Liver (tissue), 8 donors: ENCODE measurements at regions not wholly inside any gene's neighbourhood (a gene's known extent, or its start where the extent isn't known, plus 50 kb on each side); places are given as distances from the start of the nearest gene placed in this dataset.

ENCODE experiments used
- DNase-seq: peaks from one replicate; pipeline ENCODE4 v3.0.0-alpha.2; 2017; ENCODE audit warnings: low spot score
- H3K27ac ChIP-seq, 2 donors: one replicate each; pipeline ENCODE4 v1.7.0; 2013; ENCODE audit warnings: inconsistent platforms in 2 of 2, low read length in 2 of 2, control low read depth in 1 of 2, low read depth in 1 of 2, mild to moderate bottlenecking in 1 of 2
- H3K27me3 ChIP-seq, 4 donors: one replicate each; pipeline versions ENCODE4 v1.6.1 to v1.7.0; 2013; ENCODE audit warnings: low read length in 3 of 4, inconsistent platforms in 1 of 4, mild to moderate bottlenecking in 1 of 4, moderate library complexity in 1 of 4; ENCODE audit not compliant: control insufficient read depth in 4 of 4, insufficient read depth in 4 of 4
- H3K36me3 ChIP-seq, 4 donors: one replicate each; pipeline versions ENCODE4 v1.6.1 to v1.7.0; 2013; ENCODE audit warnings: low read length in 3 of 4, mild to moderate bottlenecking in 3 of 4, low read depth in 1 of 4, moderate library complexity in 1 of 4; ENCODE audit not compliant: control insufficient read depth in 4 of 4, insufficient read depth in 3 of 4
- H3K4me1 ChIP-seq, 4 donors: one replicate each; pipeline versions ENCODE4 v1.6.1 to v1.7.0; 2013; ENCODE audit warnings: low read length in 3 of 4, mild to moderate bottlenecking in 3 of 4, moderate library complexity in 1 of 4; ENCODE audit not compliant: control insufficient read depth in 4 of 4, insufficient read depth in 4 of 4
- H3K4me3 ChIP-seq, 3 donors: one replicate each; pipeline versions ENCODE4 v1.6.1 to v1.7.0; 2013; ENCODE audit warnings: low read length in 3 of 3, control low read depth in 1 of 3, low read depth in 1 of 3, mild to moderate bottlenecking in 1 of 3
- H3K9ac ChIP-seq, 2 donors: one replicate each; pipeline ENCODE4 v1.7.0; 2013; ENCODE audit warnings: low read length in 2 of 2, mild to moderate bottlenecking in 2 of 2, moderate library complexity in 2 of 2, control low read depth in 1 of 2, low read depth in 1 of 2
- H3K9me3 ChIP-seq, 4 donors: one replicate each; pipeline versions ENCODE4 v1.6.1 to v1.7.0; 2013; ENCODE audit warnings: low read length in 3 of 4; ENCODE audit not compliant: control insufficient read depth in 4 of 4
- ATF3 ChIP-seq: IDR thresholded peaks from 2 replicates; pipeline ENCODE4 v1.6.1; 2016; ENCODE audit warnings: antibody characterized with exemption
- CTCF ChIP-seq: fragments of 150-350 bp; IDR thresholded peaks from 2 replicates; pipeline ENCODE4 v1.5.1; 2017; ENCODE audit warnings: improper control_type of control experiment, low read depth, low read length; ENCODE audit not compliant: missing input control
- EGR1 ChIP-seq, 2 donors: IDR thresholded peaks; 2 replicates each; pipeline ENCODE4 v1.6.1; 2016 to 2018; ENCODE audit warnings: antibody characterized with exemption in 2 of 2, low read depth in 2 of 2
- GABPA ChIP-seq, 2 donors: IDR thresholded peaks in 1 of 2; conservative IDR thresholded peaks in 1 of 2; 2 replicates each; pipeline ENCODE4 v1.6.1; 2016; ENCODE audit warnings: antibody characterized with exemption in 2 of 2, mild to moderate bottlenecking in 1 of 2, moderate library complexity in 1 of 2
- HNF4A ChIP-seq, 2 donors: conservative IDR thresholded peaks; 2 replicates each; pipeline ENCODE4 v1.6.1; 2016; ENCODE audit warnings: antibody characterized with exemption in 2 of 2, mild to moderate bottlenecking in 2 of 2
- HNF4G ChIP-seq: IDR thresholded peaks from 2 replicates; pipeline ENCODE4 v1.6.1; 2016; ENCODE audit warnings: antibody characterized with exemption
- JUND ChIP-seq, 2 donors: IDR thresholded peaks; 2 replicates each; pipeline ENCODE4 v1.6.1; 2016; ENCODE audit warnings: antibody characterized with exemption in 2 of 2
- MAX ChIP-seq: IDR thresholded peaks from 2 replicates; pipeline ENCODE4 v1.6.1; 2016; ENCODE audit warnings: antibody characterized with exemption
- RAD21 ChIP-seq, 2 donors: IDR thresholded peaks; 2 replicates each; pipeline ENCODE4 v1.6.1; 2016; ENCODE audit warnings: antibody characterized with exemption in 2 of 2, mild to moderate bottlenecking in 2 of 2
- REST ChIP-seq: IDR thresholded peaks from 2 replicates; pipeline ENCODE4 v1.6.1; 2016; ENCODE audit warnings: antibody characterized with exemption, mild to moderate bottlenecking
- ZBTB33 ChIP-seq: IDR thresholded peaks from 2 replicates; pipeline ENCODE4 v1.6.1; 2016; ENCODE audit warnings: antibody characterized with exemption
- WGBS: extraction: QIAGEN DNeasy Blood & Tissue Kit; methylation state at CpG from one replicate; pipeline ENCODE4 v1.1.7; 2013; 5-methylcytosine and 5-hydroxymethylcytosine counted together
- donor health status: healthy.
- donor health status: healthy.
- donor health status: healthy.
- donor health status: healthy.
- donor health status: healthy.

- no peak for TF ChIP-seq CTCF
These were observed 373.1 kb downstream of the MFSD1 start (continued) for GRCh38 chr3:159174715-159175692.

- TF ChIP-seq RAD21 (IDR thresholded peaks at IDR 0.05): no peak
- TF ChIP-seq ZBTB33: no peak
- no peak overlapping the region for H3K27ac ChIP-seq
- no peak overlapping the region for H3K9ac ChIP-seq
- H3K4me1 ChIP-seq: peaks cover 0 to 15% (median 12%) of the 10 kb centered on the region in 4 donors
- WGBS: 85% methylated on average over 4 of the region's 4 CpGs
- H3K4me3 ChIP-seq: no peak overlapping the region
- no peaks in the 10 kb centered on the region for H3K9me3 ChIP-seq
- no peaks in the 10 kb centered on the region for H3K36me3 ChIP-seq
- DNase-seq: no peak
- no peaks in the 10 kb centered on the region for H3K27me3 ChIP-seq
These were observed 376.5 kb downstream of the MFSD1 start for GRCh38 chr3:159178209-159178897.

- H3K9ac ChIP-seq: no peak overlapping the region
- H3K36me3 ChIP-seq: no peaks in the 10 kb centered on the region
- no peaks in the 10 kb centered on the region for H3K9me3 ChIP-seq
- no peak overlapping the region for H3K27ac ChIP-seq
- no peak overlapping the region for H3K4me3 ChIP-seq
- H3K27me3 ChIP-seq: no peaks in the 10 kb centered on the region
- TF ChIP-seq HNF4A (conservative IDR thresholded peaks at IDR 0.05) (peak; percentile 53 to 58), GABPA (IDR thresholded peaks at IDR 0.05 in 1 of 2, conservative IDR thresholded peaks at IDR 0.05 in 1 of 2) (no peak)
- H3K4me1 ChIP-seq: peaks cover 0 to 33% (median 27%) of the 10 kb centered on the region in 4 donors
- DNase-seq: no peak
These were observed 381.1 kb downstream of the MFSD1 start for GRCh38 chr3:159182961-159183360.

- H3K9ac ChIP-seq: no peak overlapping the region
- H3K9me3 ChIP-seq: no peaks in the 10 kb centered on the region
- H3K36me3 ChIP-seq: no peaks in the 10 kb centered on the region
- peaks cover 0 to 44% (median 28%) of the 10 kb centered on the region in 4 donors for H3K4me1 ChIP-seq
- 91% methylated on average over 2 of the region's 2 CpGs for WGBS
- H3K27me3 ChIP-seq: no peaks in the 10 kb centered on the region
- no peak for DNase-seq
- no peak overlapping the region for H3K27ac ChIP-seq
- H3K4me3 ChIP-seq: no peak overlapping the region
- TF ChIP-seq RAD21 (IDR thresholded peaks at IDR 0.05) (no peak), ATF3 (no peak), MAX (no peak), EGR1 (IDR thresholded peaks at IDR 0.05; ENCODE audit: low read depth in 2 of 2) (no peak), CTCF (no peak), REST (no peak), HNF4G (no peak), JUND (IDR thresholded peaks at IDR 0.05) (no peak)
These were observed 383.7 kb downstream of the MFSD1 start for GRCh38 chr3:159185443-159186050.
